Uterus (tissue), 3 donors: ENCODE measurements at regions not wholly inside any gene's neighbourhood (a gene's known extent, or its start where the extent isn't known, plus 50 kb on each side); places are given as distances from the start of the nearest gene placed in this dataset.

ENCODE experiments used
- DNase-seq, 2 donors: peaks; one replicate each; pipeline ENCODE4 v3.0.0-alpha.2; 2019 to 2020
- H3K27ac ChIP-seq, 2 donors: fragments of 200-600 bp; sonication (generic); 1 replicate in 1 of 2; 2 replicates in 1 of 2; pipeline ENCODE4 v1.5.1; 2016 to 2018
- H3K27me3 ChIP-seq, 2 donors: fragments of 200-600 bp; sonication (generic); one replicate each; pipeline ENCODE4 v1.5.1; 2018 to 2019; ENCODE audit warnings: control low read depth in 1 of 2
- H3K36me3 ChIP-seq, 2 donors: fragments of 200-600 bp; sonication (generic); one replicate each; pipeline ENCODE4 v1.5.1; 2019; ENCODE audit warnings: control low read depth in 1 of 2
- H3K4me1 ChIP-seq, 2 donors: fragments of 200-600 bp; sonication (generic); one replicate each; pipeline ENCODE4 v1.5.1; 2018 to 2019; ENCODE audit warnings: control low read depth in 1 of 2
- H3K4me3 ChIP-seq, 2 donors: fragments of 200-600 bp; sonication (generic); 1 replicate in 1 of 2; 2 replicates in 1 of 2; pipeline ENCODE4 v1.5.1; 2018 to 2019; ENCODE audit warnings: mild to moderate bottlenecking in 1 of 2
- H3K9me3 ChIP-seq, 2 donors: fragments of 200-600 bp; sonication (generic); one replicate each; pipeline ENCODE4 v1.5.1; 2019; ENCODE audit warnings: control low read depth in 1 of 2
- CTCF ChIP-seq, 4 experiments: fragments of 200-600 bp in 2 of 4; fragments of 450-650 bp in 2 of 4; sonication (generic) in 2 of 4; IDR thresholded peaks; one replicate each; pipeline ENCODE4 v1.5.1; 2016 to 2019; ENCODE audit warnings: antibody characterized with exemption in 4 of 4, mild to moderate bottlenecking in 2 of 4, moderate library complexity in 1 of 4
- POLR2A ChIP-seq, 2 donors: fragments of 450-650 bp; IDR thresholded peaks; one replicate each; pipeline ENCODE4 v1.6.1; 2016; ENCODE audit warnings: antibody characterized with exemption in 2 of 2, mild to moderate bottlenecking in 1 of 2, moderate library complexity in 1 of 2
- intact Hi-C: fragments of 100-400 bp; cut with DNase I; formaldehyde crosslinking; loops from one replicate; pipeline ENCODE4 v1.15.1; 2023; ENCODE audit warnings: low total_unique reads
- donor health status: DM: yes; HTN: yes; CAD: no.

GRCh38 chr7:124152859-124153692 is 120.2 kb upstream of the TMEM229A start:
- H3K9me3 ChIP-seq, result no peaks in the 10 kb centered on the region
- no peak for TF ChIP-seq CTCF (IDR thresholded peaks at IDR 0.05)
- TF ChIP-seq POLR2A (IDR thresholded peaks at IDR 0.05), result no peak
- no peaks in the 10 kb centered on the region for H3K27me3 ChIP-seq
- intact Hi-C loops, result no loop called here
- no peaks in the 10 kb centered on the region for H3K36me3 ChIP-seq
- no peak for DNase-seq
- H3K27ac ChIP-seq, result no peak overlapping the region
- H3K4me1 ChIP-seq, result no peaks in the 10 kb centered on the region
- no peak overlapping the region for H3K4me3 ChIP-seq

GRCh38 chr7:124137664-124138063 is 104.8 kb upstream of the TMEM229A start:
- TF ChIP-seq CTCF (IDR thresholded peaks at IDR 0.05), result no peak
- no peak for TF ChIP-seq POLR2A (IDR thresholded peaks at IDR 0.05)
- no peaks in the 10 kb centered on the region for H3K27me3 ChIP-seq
- intact Hi-C loops, result no loop called here
- no peaks in the 10 kb centered on the region for H3K4me1 ChIP-seq
- no peak overlapping the region for H3K27ac ChIP-seq
- no peaks in the 10 kb centered on the region for H3K9me3 ChIP-seq
- DNase-seq, result no peak
- no peaks in the 10 kb centered on the region for H3K36me3 ChIP-seq
- H3K4me3 ChIP-seq, result no peak overlapping the region

- Histone ChIP-seq H3K4me3 (no peak overlapping the region), H3K27me3 (no peaks in the 10 kb centered on the region), H3K9me3 (no peaks in the 10 kb centered on the region), H3K4me1 (no peaks in the 10 kb centered on the region), H3K27ac (no peak overlapping the region), H3K36me3 (no peaks in the 10 kb centered on the region)
- intact Hi-C loops, result no loop called here
- DNase-seq, result no peak
- TF ChIP-seq CTCF (IDR thresholded peaks at IDR 0.05) (no peak), POLR2A (IDR thresholded peaks at IDR 0.05) (no peak)
These were observed 91.3 kb upstream of the TMEM229A start for GRCh38 chr7:124124201-124124600.

- Histone ChIP-seq H3K9me3 (no peaks in the 10 kb centered on the region), H3K27me3 (no peaks in the 10 kb centered on the region), H3K4me3 (no peak overlapping the region), H3K36me3 (no peaks in the 10 kb centered on the region), H3K4me1 (no peaks in the 10 kb centered on the region), H3K27ac (no peak overlapping the region)
- no peak for DNase-seq
- TF ChIP-seq POLR2A (IDR thresholded peaks at IDR 0.05), result no peak
- no peak for TF ChIP-seq CTCF (IDR thresholded peaks at IDR 0.05)
- intact Hi-C loops, result no loop called here
These were observed 88.0 kb upstream of the TMEM229A start for GRCh38 chr7:124120911-124121310.

GRCh38 chr7:124113045-124113444 is 80.2 kb upstream of the TMEM229A start:
- TF ChIP-seq POLR2A (IDR thresholded peaks at IDR 0.05) (no peak), CTCF (IDR thresholded peaks at IDR 0.05) (no peak)
- H3K9me3 ChIP-seq, result no peaks in the 10 kb centered on the region
- no peaks in the 10 kb centered on the region for H3K36me3 ChIP-seq
- DNase-seq, result no peak
- no peaks in the 10 kb centered on the region for H3K4me1 ChIP-seq
- no peak overlapping the region for H3K27ac ChIP-seq
- H3K4me3 ChIP-seq, result no peak overlapping the region
- intact Hi-C loops, result no loop called here
- H3K27me3 ChIP-seq, result no peaks in the 10 kb centered on the region
